Panc1 (cell line): ENCODE measurements at regions not wholly inside any gene's neighbourhood (a gene's known extent, or its start where the extent isn't known, plus 50 kb on each side); places are given as distances from the start of the nearest gene placed in this dataset.

ENCODE experiments used
- POLR2AphosphoS5 ChIP-seq: IDR thresholded peaks from 2 replicates; pipeline ENCODE4 v1.6.1; 2012; ENCODE audit warnings: mild to moderate bottlenecking, low read depth, low read length, moderate library complexity
- TCF7L2 ChIP-seq: IDR thresholded peaks from 2 replicates; pipeline ENCODE4 v1.6.1; 2011; ENCODE audit warnings: mild to moderate bottlenecking, low read depth, low read length, inconsistent platforms

- TF ChIP-seq POLR2AphosphoS5 (no peak), TCF7L2 (no peak)
These were observed 490.7 kb downstream of the TMEM114 start for GRCh38 chr16:8099586-8099985.
